Astrocyte (in vitro differentiated cells and primary cell): ENCODE measurements at regions not wholly inside any gene's neighbourhood (a gene's known extent, or its start where the extent isn't known, plus 50 kb on each side); places are given as distances from the start of the nearest gene placed in this dataset.
A peak's percentile ranks its signal among the peaks of the same experiment; 100 is the strongest.

Experiments
- DNase-seq: peaks from one replicate; pipeline ENCODE4 v3.0.0-alpha.2; 2010; ENCODE audit warnings: low read depth
- FAIRE-seq: peaks from 2 replicates; lab custom pipeline; 2011; peaks lifted over from hg19 to GRCh38; lab: Jason Lieb, UNC
- H2AFZ ChIP-seq: 2 replicates; pipeline ENCODE4 v1.6.0; 2012; ENCODE audit warnings: low read depth, low read length, inconsistent platforms
- H3K27ac ChIP-seq: 2 replicates; pipeline ENCODE4 v1.5.1; 2011; ENCODE audit warnings: low read depth, low read length, inconsistent platforms
- H3K27me3 ChIP-seq: 2 replicates; pipeline ENCODE4 v1.6.0; 2011; ENCODE audit warnings: low read length, inconsistent platforms; ENCODE audit not compliant: insufficient read depth
- H3K36me3 ChIP-seq: 2 replicates; pipeline ENCODE4 v1.5.1; 2011; ENCODE audit warnings: low read length, inconsistent platforms; ENCODE audit not compliant: insufficient read depth
- H3K4me1 ChIP-seq: 2 replicates; pipeline ENCODE4 v1.5.1; 2011; ENCODE audit warnings: low read length, inconsistent platforms; ENCODE audit not compliant: insufficient read depth
- H3K4me2 ChIP-seq: 2 replicates; pipeline ENCODE4 v1.6.0; 2012; ENCODE audit warnings: low read length, inconsistent platforms
- H3K4me3 ChIP-seq: 2 replicates; pipeline ENCODE4 v1.5.1; 2011; ENCODE audit warnings: low read depth, mild to moderate bottlenecking, low read length, inconsistent platforms; ENCODE audit not compliant: insufficient read depth
- H3K79me2 ChIP-seq: 2 replicates; pipeline ENCODE4 v1.6.0; 2012; ENCODE audit warnings: mild to moderate bottlenecking, low read length, inconsistent platforms; ENCODE audit not compliant: insufficient read depth
- H3K9ac ChIP-seq: 2 replicates; pipeline ENCODE4 v1.6.0; 2012; ENCODE audit warnings: mild to moderate bottlenecking, low read length, inconsistent platforms
- H3K9me3 ChIP-seq: 2 replicates; pipeline ENCODE4 v1.5.1; 2012; ENCODE audit warnings: low read depth, mild to moderate bottlenecking, low read length, inconsistent platforms; ENCODE audit not compliant: insufficient read depth
- H4K20me1 ChIP-seq: 2 replicates; pipeline ENCODE4 v1.6.0; 2012; ENCODE audit warnings: low read length, inconsistent platforms; ENCODE audit not compliant: insufficient read depth
- H3K27ac Mint-ChIP-seq: one replicate; pipeline ENCODE4 v1.8.0; 2021; ENCODE audit warnings: mild to moderate bottlenecking, mixed read lengths; ENCODE audit not compliant: unreplicated experiment
- H3K27me3 Mint-ChIP-seq: one replicate; pipeline ENCODE4 v1.8.0; 2021; ENCODE audit warnings: low read depth, mixed read lengths; ENCODE audit not compliant: unreplicated experiment
- H3K36me3 Mint-ChIP-seq: one replicate; pipeline ENCODE4 v1.8.0; 2021; ENCODE audit warnings: low read depth, mixed read lengths; ENCODE audit not compliant: unreplicated experiment
- H3K4me1 Mint-ChIP-seq: one replicate; pipeline ENCODE4 v1.8.0; 2021; ENCODE audit warnings: low read depth, mixed read lengths; ENCODE audit not compliant: unreplicated experiment
- H3K4me3 Mint-ChIP-seq: one replicate; pipeline ENCODE4 v1.8.0; 2021; ENCODE audit warnings: mild to moderate bottlenecking, moderate library complexity, mixed read lengths; ENCODE audit not compliant: unreplicated experiment
- H3K9me3 Mint-ChIP-seq: one replicate; pipeline ENCODE4 v1.8.0; 2021; ENCODE audit warnings: mild to moderate bottlenecking, mixed read lengths; ENCODE audit not compliant: unreplicated experiment
- EZH2 ChIP-seq: IDR thresholded peaks from 2 replicates; pipeline ENCODE4 v1.6.1; 2012; ENCODE audit warnings: mild to moderate bottlenecking, low read length, inconsistent platforms; ENCODE audit not compliant: insufficient read depth
- TF ChIP-seq, protein P1 (sequence below): IDR thresholded peaks from 2 replicates; pipeline ENCODE4 v1.5.1; 2011; ENCODE audit warnings: low read depth, mild to moderate bottlenecking, inconsistent platforms, low read length, moderate library complexity; ENCODE audit not compliant: insufficient read depth

DNA sequence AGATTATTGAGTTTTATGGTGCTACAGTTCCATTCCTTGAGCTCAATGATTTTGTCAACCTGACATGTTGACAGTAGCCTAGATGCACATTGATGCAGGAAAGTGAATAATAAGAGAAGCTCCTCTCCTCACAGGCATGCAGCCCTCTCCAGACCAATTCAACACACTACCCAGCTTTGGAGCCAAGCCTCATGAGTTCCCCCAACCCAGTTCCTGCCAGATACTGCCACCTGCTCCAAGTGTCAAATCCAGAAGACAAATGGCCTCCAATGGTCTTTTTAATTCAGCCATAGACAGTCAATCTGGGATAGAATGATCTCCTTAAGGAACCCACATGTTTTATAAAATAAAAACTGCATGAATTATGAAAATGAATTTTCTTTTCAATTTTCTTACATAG lies 83.7 kb upstream of the ARHGEF3 start:
- Mint-ChIP-seq H3K4me1 (peaks cover 6% of the 10 kb centered on the region), H3K27me3 (peaks cover 4% of the 10 kb centered on the region), H3K9me3 (no peaks in the 10 kb centered on the region), H3K27ac (no peak overlapping the region), H3K36me3 (no peaks in the 10 kb centered on the region), H3K4me3 (no peak overlapping the region)
- no peaks in the 10 kb centered on the region for H3K9me3 ChIP-seq
- no peaks in the 10 kb centered on the region for H3K79me2 ChIP-seq
- H4K20me1 ChIP-seq, result no peaks in the 10 kb centered on the region
- H2AFZ ChIP-seq, result no peak overlapping the region
- H3K4me2 ChIP-seq, result no peak overlapping the region
- DNase-seq (no peak), FAIRE-seq (no peak)
- no peak overlapping the region for H3K4me3 ChIP-seq
- H3K27me3 ChIP-seq, result no peaks in the 10 kb centered on the region
- TF ChIP-seq, protein P1, sequence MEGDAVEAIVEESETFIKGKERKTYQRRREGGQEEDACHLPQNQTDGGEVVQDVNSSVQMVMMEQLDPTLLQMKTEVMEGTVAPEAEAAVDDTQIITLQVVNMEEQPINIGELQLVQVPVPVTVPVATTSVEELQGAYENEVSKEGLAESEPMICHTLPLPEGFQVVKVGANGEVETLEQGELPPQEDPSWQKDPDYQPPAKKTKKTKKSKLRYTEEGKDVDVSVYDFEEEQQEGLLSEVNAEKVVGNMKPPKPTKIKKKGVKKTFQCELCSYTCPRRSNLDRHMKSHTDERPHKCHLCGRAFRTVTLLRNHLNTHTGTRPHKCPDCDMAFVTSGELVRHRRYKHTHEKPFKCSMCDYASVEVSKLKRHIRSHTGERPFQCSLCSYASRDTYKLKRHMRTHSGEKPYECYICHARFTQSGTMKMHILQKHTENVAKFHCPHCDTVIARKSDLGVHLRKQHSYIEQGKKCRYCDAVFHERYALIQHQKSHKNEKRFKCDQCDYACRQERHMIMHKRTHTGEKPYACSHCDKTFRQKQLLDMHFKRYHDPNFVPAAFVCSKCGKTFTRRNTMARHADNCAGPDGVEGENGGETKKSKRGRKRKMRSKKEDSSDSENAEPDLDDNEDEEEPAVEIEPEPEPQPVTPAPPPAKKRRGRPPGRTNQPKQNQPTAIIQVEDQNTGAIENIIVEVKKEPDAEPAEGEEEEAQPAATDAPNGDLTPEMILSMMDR, result no peak
- no peak for TF ChIP-seq EZH2
- no peak overlapping the region for H3K27ac ChIP-seq
- no peaks in the 10 kb centered on the region for H3K36me3 ChIP-seq
- no peak overlapping the region for H3K9ac ChIP-seq
- no peaks in the 10 kb centered on the region for H3K4me1 ChIP-seq

DNA sequence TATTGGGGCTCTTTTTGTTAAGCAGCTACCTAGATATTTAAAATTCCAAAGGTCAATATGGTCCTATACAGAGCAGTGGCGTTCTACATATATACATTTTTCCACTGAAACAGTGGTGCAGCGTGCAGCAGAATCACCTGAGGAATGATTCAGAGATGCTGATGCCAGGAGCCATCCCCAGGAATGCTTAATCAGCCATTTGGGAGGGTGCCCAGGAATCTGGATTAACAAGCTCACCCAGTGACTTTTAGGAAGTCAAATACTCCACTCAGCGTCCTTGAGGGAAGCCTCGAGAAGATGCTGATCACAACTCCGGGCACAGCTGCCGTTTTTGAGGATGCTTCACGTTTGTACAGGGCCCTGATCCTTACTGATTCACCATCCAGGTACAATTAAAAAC lies 82.6 kb upstream of the ARHGEF3 start:
- no peak overlapping the region for H3K9ac ChIP-seq
- H3K4me3 ChIP-seq, result no peak overlapping the region
- no peak for FAIRE-seq
- H3K4me2 ChIP-seq, result no peak overlapping the region
- no peak overlapping the region for H2AFZ ChIP-seq
- Mint-ChIP-seq H3K9me3 (no peaks in the 10 kb centered on the region), H3K27me3 (peaks cover 4% of the 10 kb centered on the region), H3K4me1 (peaks cover 8% of the 10 kb centered on the region), H3K4me3 (no peak overlapping the region), H3K27ac (no peak overlapping the region), H3K36me3 (no peaks in the 10 kb centered on the region)
- no peaks in the 10 kb centered on the region for H3K9me3 ChIP-seq
- H3K79me2 ChIP-seq, result no peaks in the 10 kb centered on the region
- peak; percentile 47 for DNase-seq
- TF ChIP-seq EZH2, result no peak
- TF ChIP-seq, protein P1, result no peak
- no peaks in the 10 kb centered on the region for H3K27me3 ChIP-seq
- H3K4me1 ChIP-seq, result no peaks in the 10 kb centered on the region
- no peaks in the 10 kb centered on the region for H3K36me3 ChIP-seq
- H3K27ac ChIP-seq, result no peak overlapping the region
- H4K20me1 ChIP-seq, result no peaks in the 10 kb centered on the region

DNA sequence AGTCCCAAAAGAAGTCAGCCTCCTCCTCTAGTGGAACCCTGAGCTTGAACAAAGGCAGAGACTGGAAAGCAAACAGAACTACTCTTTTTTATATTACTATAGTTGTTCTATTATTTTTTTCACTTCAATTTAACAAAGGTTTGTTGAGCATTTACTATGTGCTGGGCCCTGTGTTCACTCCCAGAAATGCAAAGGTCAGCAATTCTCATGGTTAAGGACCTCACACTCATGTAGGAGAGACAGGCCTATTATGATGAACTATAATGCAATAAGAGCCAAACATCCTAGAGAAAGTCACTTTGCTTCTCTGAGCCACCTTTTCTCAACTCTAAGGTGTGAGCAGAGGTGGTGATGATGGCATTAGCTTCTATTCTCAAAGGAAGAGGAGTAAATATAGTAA lies 82.1 kb upstream of the ARHGEF3 start:
- no peaks in the 10 kb centered on the region for H3K27me3 ChIP-seq
- Mint-ChIP-seq H3K27me3 (no peaks in the 10 kb centered on the region), H3K36me3 (no peaks in the 10 kb centered on the region), H3K4me1 (peaks cover 9% of the 10 kb centered on the region), H3K9me3 (no peaks in the 10 kb centered on the region), H3K27ac (no peak overlapping the region), H3K4me3 (no peak overlapping the region)
- H2AFZ ChIP-seq, result no peak overlapping the region
- no peak overlapping the region for H3K4me2 ChIP-seq
- H3K9me3 ChIP-seq, result no peaks in the 10 kb centered on the region
- H3K4me1 ChIP-seq, result peaks cover 3% of the 10 kb centered on the region
- H4K20me1 ChIP-seq, result no peaks in the 10 kb centered on the region
- no peaks in the 10 kb centered on the region for H3K79me2 ChIP-seq
- H3K36me3 ChIP-seq, result no peaks in the 10 kb centered on the region
- no peak for FAIRE-seq
- H3K9ac ChIP-seq, result no peak overlapping the region
- no peak overlapping the region for H3K4me3 ChIP-seq
- H3K27ac ChIP-seq, result no peak overlapping the region
- TF ChIP-seq, protein P1, result no peak
- TF ChIP-seq EZH2, result no peak
- no peak for DNase-seq
